GM12872 (cell line): ENCODE measurements at regions not wholly inside any gene's neighbourhood (a gene's known extent, or its start where the extent isn't known, plus 50 kb on each side); places are given as distances from the start of the nearest gene placed in this dataset.
A peak's percentile ranks its signal among the peaks of the same experiment; 100 is the strongest.

Source experiments
- TF ChIP-seq, protein P1 (sequence below): IDR thresholded peaks from 3 replicates; pipeline ENCODE4 v1.5.1; 2011; ENCODE audit warnings: low read depth, mild to moderate bottlenecking, low read length, moderate library complexity; ENCODE audit not compliant: insufficient read depth

DNA sequence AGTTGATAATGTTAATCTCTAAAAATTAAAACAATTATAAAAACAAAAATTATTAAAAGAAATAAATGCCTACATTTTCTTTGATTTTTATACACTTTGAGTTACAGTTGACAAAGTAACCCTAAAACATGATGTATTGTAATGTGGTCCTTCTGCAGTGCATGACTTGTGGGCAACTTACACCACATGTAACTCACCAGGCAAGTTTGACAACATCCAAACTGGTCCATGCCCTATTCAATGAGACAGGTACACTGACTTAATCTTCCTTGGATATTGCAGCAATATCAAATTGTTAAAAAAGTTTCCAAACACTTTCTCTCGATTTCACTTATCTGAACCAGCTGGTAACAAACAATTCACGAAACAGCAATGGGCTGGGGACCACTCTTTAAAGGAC, 81.5 kb downstream of the FTHL17 start:
- TF ChIP-seq, protein P1, sequence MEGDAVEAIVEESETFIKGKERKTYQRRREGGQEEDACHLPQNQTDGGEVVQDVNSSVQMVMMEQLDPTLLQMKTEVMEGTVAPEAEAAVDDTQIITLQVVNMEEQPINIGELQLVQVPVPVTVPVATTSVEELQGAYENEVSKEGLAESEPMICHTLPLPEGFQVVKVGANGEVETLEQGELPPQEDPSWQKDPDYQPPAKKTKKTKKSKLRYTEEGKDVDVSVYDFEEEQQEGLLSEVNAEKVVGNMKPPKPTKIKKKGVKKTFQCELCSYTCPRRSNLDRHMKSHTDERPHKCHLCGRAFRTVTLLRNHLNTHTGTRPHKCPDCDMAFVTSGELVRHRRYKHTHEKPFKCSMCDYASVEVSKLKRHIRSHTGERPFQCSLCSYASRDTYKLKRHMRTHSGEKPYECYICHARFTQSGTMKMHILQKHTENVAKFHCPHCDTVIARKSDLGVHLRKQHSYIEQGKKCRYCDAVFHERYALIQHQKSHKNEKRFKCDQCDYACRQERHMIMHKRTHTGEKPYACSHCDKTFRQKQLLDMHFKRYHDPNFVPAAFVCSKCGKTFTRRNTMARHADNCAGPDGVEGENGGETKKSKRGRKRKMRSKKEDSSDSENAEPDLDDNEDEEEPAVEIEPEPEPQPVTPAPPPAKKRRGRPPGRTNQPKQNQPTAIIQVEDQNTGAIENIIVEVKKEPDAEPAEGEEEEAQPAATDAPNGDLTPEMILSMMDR = no peak

DNA sequence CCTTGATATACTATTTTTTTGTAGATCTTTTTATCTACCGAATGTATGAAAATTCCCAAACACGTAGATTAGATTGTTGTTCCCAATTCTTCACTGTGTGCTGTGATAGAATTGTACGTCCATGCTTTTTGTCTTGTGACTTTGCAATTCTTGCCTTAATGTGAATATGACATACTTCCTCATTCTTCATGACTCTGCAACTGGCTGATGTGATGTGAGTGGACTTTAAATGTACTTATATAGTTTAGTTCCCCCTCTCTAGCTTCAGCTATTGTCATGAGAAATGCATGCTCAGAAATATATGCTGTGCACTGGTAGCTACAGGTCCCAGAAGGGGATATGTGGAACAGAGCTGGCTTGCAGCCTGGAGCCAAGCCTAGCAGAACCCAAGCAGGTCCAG, 89.4 kb downstream of the FTHL17 start:
- TF ChIP-seq, protein P1 = no peak

DNA sequence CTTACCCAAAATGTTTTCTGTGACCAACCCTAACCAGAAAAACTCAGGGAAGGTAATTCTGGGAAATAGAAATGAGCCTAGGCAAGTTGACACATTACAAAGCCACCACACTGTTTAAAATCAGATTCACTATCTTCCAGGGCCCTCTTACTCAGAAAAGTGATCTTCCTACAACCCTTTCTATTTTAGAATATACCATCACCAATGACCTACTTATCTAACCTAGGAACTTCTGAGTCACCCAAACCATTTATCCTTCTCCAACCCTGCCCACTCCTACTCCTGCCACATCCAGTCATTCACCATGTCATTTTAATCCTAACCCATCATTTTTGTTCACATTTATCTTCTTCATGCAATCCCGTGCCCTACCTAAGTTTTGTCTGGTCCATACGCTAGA, 89.9 kb downstream of the FTHL17 start:
- TF ChIP-seq, protein P1 = no peak

DNA sequence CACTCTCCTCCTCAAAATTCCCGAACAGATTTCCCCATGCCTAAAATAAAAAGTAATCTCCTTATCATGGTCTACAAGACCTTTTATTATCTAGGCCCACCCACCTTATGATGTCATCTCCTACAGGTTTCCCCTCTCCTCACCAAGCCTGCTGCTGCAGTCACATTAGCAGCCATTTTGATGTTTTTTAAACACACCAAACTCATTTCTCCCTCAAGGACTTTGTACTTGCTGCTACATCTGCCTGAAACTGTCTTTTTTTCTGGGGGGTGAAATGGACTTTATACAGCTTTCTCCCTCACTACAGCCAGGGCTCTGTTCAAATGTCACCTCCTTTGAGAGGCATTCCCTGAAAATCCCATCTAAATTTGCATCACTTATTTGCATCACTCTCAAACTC, 90.2 kb upstream of the TAB3 start:
- TF ChIP-seq, protein P1 = no peak

DNA sequence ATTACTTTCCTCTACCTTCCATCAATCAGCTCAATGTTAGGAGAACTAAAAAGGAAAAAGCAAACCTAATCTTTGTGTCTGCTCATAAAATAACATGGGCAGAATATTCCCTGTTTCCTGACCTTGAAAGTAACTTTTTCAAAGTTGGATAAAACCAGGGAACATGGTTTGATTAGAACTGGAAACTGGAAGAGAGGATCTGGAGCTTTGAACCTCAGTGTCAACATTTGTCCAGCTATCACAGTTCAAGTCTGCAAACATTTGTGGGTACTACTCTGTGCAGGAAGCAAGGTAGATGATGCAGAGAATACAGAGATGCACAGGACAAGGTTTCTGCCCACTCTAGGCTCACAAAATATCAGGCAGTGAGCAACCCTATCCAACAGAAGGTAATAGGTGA, 86.4 kb upstream of the TAB3 start:
- TF ChIP-seq, protein P1 = no peak

DNA sequence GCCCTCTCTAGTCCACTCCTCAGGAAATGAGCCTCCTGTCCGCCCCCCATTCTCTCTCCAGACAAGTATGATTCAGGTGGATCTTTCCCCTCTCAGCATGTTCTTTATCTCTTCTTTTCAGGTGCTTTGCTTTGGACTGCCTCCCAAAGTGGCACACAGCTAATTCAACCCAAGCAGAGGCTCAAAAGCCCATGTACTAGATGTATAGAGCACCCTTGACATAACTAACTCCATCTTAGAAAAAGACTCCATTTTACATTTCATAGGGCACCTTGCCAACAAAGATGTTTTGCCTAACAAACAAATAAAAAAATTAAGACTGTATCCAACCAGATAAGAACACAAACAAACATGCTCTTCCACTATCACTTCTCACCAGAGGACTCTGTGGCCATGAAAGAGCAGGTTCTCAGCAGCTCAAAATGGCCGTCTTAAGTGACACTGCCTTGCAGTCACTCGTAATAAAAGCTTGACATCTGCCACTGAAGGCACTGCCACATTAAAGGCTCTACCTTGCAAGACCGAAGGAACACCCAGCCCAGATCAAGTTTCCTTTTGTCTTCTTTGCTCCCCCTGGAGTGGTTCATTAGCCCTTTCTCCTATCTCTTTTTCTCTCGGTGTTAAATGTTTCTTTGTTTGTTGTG, 84.9 kb upstream of the TAB3 start:
- TF ChIP-seq, protein P1 = no peak

DNA sequence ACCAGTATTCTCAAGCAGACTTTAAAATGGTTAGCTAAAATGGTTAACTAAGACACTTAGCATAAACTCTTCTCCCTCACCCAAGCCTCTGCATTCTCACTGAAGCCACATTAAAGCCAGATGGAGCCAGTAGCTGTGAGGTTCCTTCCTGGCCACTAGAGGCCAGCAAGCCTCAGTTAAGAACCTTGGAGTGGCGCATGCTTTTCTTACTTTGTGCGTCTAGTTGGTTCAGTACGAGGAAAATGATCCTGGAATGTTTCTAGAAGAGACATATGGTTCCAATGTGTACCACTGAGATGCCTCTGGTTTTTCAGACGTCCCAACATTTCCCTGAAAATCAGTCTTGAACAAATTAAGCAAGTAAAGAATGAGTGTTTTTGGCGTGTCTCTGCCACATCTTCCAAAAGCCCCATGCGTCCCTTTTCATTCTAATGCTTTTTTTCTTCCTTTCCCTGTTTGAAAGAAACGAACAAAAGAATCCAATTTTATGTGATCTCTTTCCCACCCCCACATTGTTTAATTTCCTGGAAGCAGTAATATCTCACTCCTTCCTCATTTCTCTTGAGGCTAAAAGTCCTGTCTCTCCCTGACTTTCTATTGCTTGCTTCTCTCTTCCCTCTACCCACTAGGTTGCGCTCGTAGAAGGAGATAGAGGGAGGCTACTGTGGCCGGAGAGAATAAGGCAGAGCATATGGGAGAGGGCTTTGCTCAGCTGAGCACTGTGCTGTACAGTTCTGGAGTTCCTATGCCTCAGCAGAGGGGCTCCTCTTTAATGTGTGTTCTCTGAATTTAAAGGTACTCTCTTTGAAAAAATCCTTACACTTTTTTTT, 82.9 kb upstream of the TAB3 start:
- TF ChIP-seq, protein P1 = peak; percentile 84
